ENCODE measurements at regions not wholly inside any gene's neighbourhood (a gene's known extent, or its start where the extent isn't known, plus 50 kb on each side); places are given as distances from the start of the nearest gene placed in this dataset.

GRCh38 chr10:6695519-6695918, 115.4 kb upstream of the PRKCQ start:
- Histone ChIP-seq H3K27ac (ENCODE audit: insufficient read depth, low read depth, low read length) (no peak overlapping the region), H3K4me3 (replicated peaks in 1 of 3; ENCODE audit: insufficient read depth in 1 of 3, low read depth in 1 of 3, low read length in 3 of 3) (no peak overlapping the region), H4K20me1 (replicated peaks; ENCODE audit: control insufficient read depth, extremely low read depth, insufficient read depth, low read length) (no peaks in the 10 kb centered on the region), H2AFZ (ENCODE audit: low read depth, low read length) (no peak overlapping the region), H3K4me2 (ENCODE audit: insufficient read depth, low read length) (no peak overlapping the region), H3K9me1 (replicated peaks; ENCODE audit: control insufficient read depth, extremely low read depth, insufficient read depth, low read length) (no peaks in the 10 kb centered on the region), H3K4me1 (ENCODE audit: control insufficient read depth, extremely low read depth, insufficient read depth, low read length) (no peaks in the 10 kb centered on the region), H3K27me3 (ENCODE audit: control insufficient read depth in 2 of 2, insufficient read depth in 2 of 2, low read length in 2 of 2) (no peaks in the 10 kb centered on the region), H3K9me3 (replicated peaks; ENCODE audit: control insufficient read depth, insufficient read depth, low read length) (no peaks in the 10 kb centered on the region), H3K36me3 (ENCODE audit: control insufficient read depth in 2 of 2, extremely low read depth in 1 of 2, insufficient read depth in 2 of 2, low read length in 2 of 2) (no peaks in the 10 kb centered on the region), H3K79me2 (ENCODE audit: control insufficient read depth, insufficient read depth, low read length) (no peaks in the 10 kb centered on the region), H3K9ac (replicated peaks; ENCODE audit: extremely low read depth, insufficient read depth, low read length) (no peak overlapping the region)
- ChIA-PET CTCF (interaction anchor here (1.3 kb wide), 1 partner anchor 17 kb away, joined by 3 read pairs; no protein-coding TSS in a partner anchor), POLR2A (no interaction called here)
- BruUV-seq (replicated peaks) = no TSS peak
- TF ChIP-seq JUN (IDR thresholded peaks at IDR 0.05; ENCODE audit: borderline replicate concordance, insufficient read depth, insufficient read length, low read depth) (no peak), FOS (IDR thresholded peaks at IDR 0.05; ENCODE audit: borderline replicate concordance, insufficient read depth, low read length) (no peak), EZH2 (IDR thresholded peaks at IDR 0.05; ENCODE audit: borderline replicate concordance, low read depth, low read length, severe bottlenecking) (no peak), CTCF (IDR thresholded peaks at IDR 0.05; ENCODE audit: extremely low read depth in 1 of 2, insufficient read depth in 1 of 2, low read depth in 1 of 2, low read length in 2 of 2) (no peak), GATA2 (IDR thresholded peaks at IDR 0.05; ENCODE audit: insufficient read depth, insufficient read length, low read depth, low read length) (no peak), POLR2AphosphoS5 (IDR thresholded peaks at IDR 0.05; ENCODE audit: insufficient read depth, low read depth, low read length) (no peak)
- dilution Hi-C loops (cut with MboI; ENCODE audit: extremely low pct_ligation_motif_present, low sequenced_read_pairs) = no loop called here
- DNase-seq (ENCODE audit: low read depth, low spot score) (no peak), FAIRE-seq (no peak)
- intact Hi-C loops (cut with micrococcal nuclease) = no loop called here
